SHP77 treated with DMSO at 0.1 percent for 48 hours (cell line): ENCODE measurements at regions not wholly inside any gene's neighbourhood (a gene's known extent, or its start where the extent isn't known, plus 50 kb on each side); places are given as distances from the start of the nearest gene placed in this dataset.

Source experiments
- DNase-seq: peaks from one replicate; lab custom pipeline; 2025; lab: John Stamatoyannopoulos, UW

GRCh38 chr10:36114141-36114540 lies 472.0 kb upstream of the FZD8 start:
- DNase-seq, result no peak

GRCh38 chr10:36111676-36112075 lies 469.6 kb upstream of the FZD8 start:
- DNase-seq, result no peak

- no peak for DNase-seq
These were observed 468.0 kb upstream of the FZD8 start for GRCh38 chr10:36110097-36110496.

GRCh38 chr10:36109399-36110023 lies 467.4 kb upstream of the FZD8 start:
- DNase-seq, result no peak

GRCh38 chr10:36097696-36098095 lies 455.6 kb upstream of the FZD8 start:
- no peak for DNase-seq

- DNase-seq, result no peak
These were observed 454.5 kb upstream of the FZD8 start for GRCh38 chr10:36096576-36096975.

- no peak for DNase-seq
These were observed 452.0 kb upstream of the FZD8 start for GRCh38 chr10:36094096-36094495.

- DNase-seq, result no peak
These were observed 450.0 kb upstream of the FZD8 start for GRCh38 chr10:36092116-36092515.

GRCh38 chr10:36091007-36091406 lies 448.9 kb upstream of the FZD8 start:
- no peak for DNase-seq

- no peak for DNase-seq
These were observed 447.8 kb upstream of the FZD8 start for GRCh38 chr10:36089790-36090440.

- DNase-seq, result no peak
These were observed 445.2 kb upstream of the FZD8 start for GRCh38 chr10:36087006-36088005.

- DNase-seq, result no peak
These were observed 433.1 kb upstream of the FZD8 start for GRCh38 chr10:36075196-36075595.

- no peak for DNase-seq
These were observed 431.8 kb upstream of the FZD8 start for GRCh38 chr10:36073796-36074345.

GRCh38 chr10:36068542-36068941 lies 426.4 kb upstream of the FZD8 start:
- DNase-seq, result no peak

GRCh38 chr10:36067748-36068147 lies 425.7 kb upstream of the FZD8 start:
- DNase-seq, result no peak

GRCh38 chr10:36066850-36067249 lies 424.8 kb upstream of the FZD8 start:
- DNase-seq, result no peak

- no peak for DNase-seq
These were observed 424.0 kb upstream of the FZD8 start for GRCh38 chr10:36066102-36066501.

GRCh38 chr10:36063396-36063795 lies 421.3 kb upstream of the FZD8 start:
- no peak for DNase-seq

- no peak for DNase-seq
These were observed 415.6 kb upstream of the FZD8 start for GRCh38 chr10:36057731-36058130.

- DNase-seq, result no peak
These were observed 415.1 kb upstream of the FZD8 start for GRCh38 chr10:36057180-36057579.

- no peak for DNase-seq
These were observed 411.7 kb upstream of the FZD8 start for GRCh38 chr10:36053775-36054174.

- DNase-seq, result no peak
These were observed 411.2 kb upstream of the FZD8 start for GRCh38 chr10:36053271-36053670.
